ENCODE measurements at regions not wholly inside any gene's neighbourhood (a gene's known extent, or its start where the extent isn't known, plus 50 kb on each side); places are given as distances from the start of the nearest gene placed in this dataset.
"Not testable (repeated sequence)": the region's sequence is repeated elsewhere in the genome, so short reads cannot be mapped to it uniquely, and the experiment has no call there.

GRCh38 chr17:22383772-22384460, 691.6 kb downstream of the KCNJ18 start:
- H3K27ac ChIP-seq (ENCODE audit: insufficient read depth in 1 of 2, low read depth in 1 of 2, low read length in 2 of 2, poor library complexity in 1 of 2, severe bottlenecking in 2 of 2); POLR2A ChIA-PET; H3K9me3 ChIP-seq (ENCODE audit: control extremely low read depth in 1 of 5, control insufficient read depth in 4 of 5, insufficient read depth in 2 of 5, low read depth in 1 of 5, low read length in 4 of 5); H3K36me3 ChIP-seq (ENCODE audit: control insufficient read depth in 4 of 4, insufficient read depth in 4 of 4, low read length in 3 of 4); H3K4me3 ChIP-seq (ENCODE audit: control insufficient read depth in 1 of 7, extremely low read depth in 1 of 7, insufficient read depth in 4 of 7, low read depth in 2 of 7, low read length in 6 of 7); H3K27me3 ChIP-seq (replicated peaks in 2 of 5; ENCODE audit: control insufficient read depth in 4 of 5, insufficient read depth in 5 of 5, low read length in 4 of 5); DNase-seq; CTCF ChIA-PET; H3K4me1 ChIP-seq (ENCODE audit: control extremely low read depth in 1 of 4, control insufficient read depth in 4 of 4, insufficient read depth in 4 of 4, low read length in 3 of 4): not testable (repeated sequence)
- 84% methylated on average over 11 of the region's 60 CpGs for WGBS (ENCODE audit: insufficient coverage)

- POLR2A ChIA-PET; H3K36me3 ChIP-seq (ENCODE audit: control insufficient read depth in 4 of 4, insufficient read depth in 4 of 4, low read length in 3 of 4); H3K9me3 ChIP-seq (ENCODE audit: control extremely low read depth in 1 of 5, control insufficient read depth in 4 of 5, insufficient read depth in 2 of 5, low read depth in 1 of 5, low read length in 4 of 5); H3K27ac ChIP-seq (ENCODE audit: insufficient read depth in 1 of 2, low read depth in 1 of 2, low read length in 2 of 2, poor library complexity in 1 of 2, severe bottlenecking in 2 of 2); H3K4me3 ChIP-seq (ENCODE audit: control insufficient read depth in 1 of 7, extremely low read depth in 1 of 7, insufficient read depth in 4 of 7, low read depth in 2 of 7, low read length in 6 of 7); H3K4me1 ChIP-seq (ENCODE audit: control extremely low read depth in 1 of 4, control insufficient read depth in 4 of 4, insufficient read depth in 4 of 4, low read length in 3 of 4); CTCF ChIA-PET; H3K27me3 ChIP-seq (replicated peaks in 2 of 5; ENCODE audit: control insufficient read depth in 4 of 5, insufficient read depth in 5 of 5, low read length in 4 of 5); DNase-seq: not testable (repeated sequence)
- WGBS (ENCODE audit: insufficient coverage), result no CpG with 5 or more reads among the region's 19 CpGs
These were observed 692.1 kb downstream of the KCNJ18 start for GRCh38 chr17:22384461-22384800.

- DNase-seq; H3K27me3 ChIP-seq (replicated peaks in 2 of 5; ENCODE audit: control insufficient read depth in 4 of 5, insufficient read depth in 5 of 5, low read length in 4 of 5); H3K4me3 ChIP-seq (ENCODE audit: control insufficient read depth in 1 of 7, extremely low read depth in 1 of 7, insufficient read depth in 4 of 7, low read depth in 2 of 7, low read length in 6 of 7); POLR2A ChIA-PET; H3K27ac ChIP-seq (ENCODE audit: insufficient read depth in 1 of 2, low read depth in 1 of 2, low read length in 2 of 2, poor library complexity in 1 of 2, severe bottlenecking in 2 of 2); H3K36me3 ChIP-seq (ENCODE audit: control insufficient read depth in 4 of 4, insufficient read depth in 4 of 4, low read length in 3 of 4); H3K9me3 ChIP-seq (ENCODE audit: control extremely low read depth in 1 of 5, control insufficient read depth in 4 of 5, insufficient read depth in 2 of 5, low read depth in 1 of 5, low read length in 4 of 5); CTCF ChIA-PET; H3K4me1 ChIP-seq (ENCODE audit: control extremely low read depth in 1 of 4, control insufficient read depth in 4 of 4, insufficient read depth in 4 of 4, low read length in 3 of 4): not testable (repeated sequence)
- WGBS (ENCODE audit: insufficient coverage), result no CpG with 5 or more reads among the region's 19 CpGs
These were observed 706.1 kb downstream of the KCNJ18 start for GRCh38 chr17:22398446-22398845.

- H3K36me3 ChIP-seq (ENCODE audit: control insufficient read depth in 4 of 4, insufficient read depth in 4 of 4, low read length in 3 of 4); H3K27ac ChIP-seq (ENCODE audit: insufficient read depth in 1 of 2, low read depth in 1 of 2, low read length in 2 of 2, poor library complexity in 1 of 2, severe bottlenecking in 2 of 2); H3K27me3 ChIP-seq (replicated peaks in 2 of 5; ENCODE audit: control insufficient read depth in 4 of 5, insufficient read depth in 5 of 5, low read length in 4 of 5); H3K4me1 ChIP-seq (ENCODE audit: control extremely low read depth in 1 of 4, control insufficient read depth in 4 of 4, insufficient read depth in 4 of 4, low read length in 3 of 4); H3K9me3 ChIP-seq (ENCODE audit: control extremely low read depth in 1 of 5, control insufficient read depth in 4 of 5, insufficient read depth in 2 of 5, low read depth in 1 of 5, low read length in 4 of 5); POLR2A ChIA-PET; CTCF ChIA-PET; H3K4me3 ChIP-seq (ENCODE audit: control insufficient read depth in 1 of 7, extremely low read depth in 1 of 7, insufficient read depth in 4 of 7, low read depth in 2 of 7, low read length in 6 of 7); DNase-seq: not testable (repeated sequence)
- WGBS (ENCODE audit: insufficient coverage), result no CpG with 5 or more reads among the region's 40 CpGs
These were observed 706.7 kb downstream of the KCNJ18 start for GRCh38 chr17:22399037-22399436.

GRCh38 chr17:22405080-22405479, 712.8 kb downstream of the KCNJ18 start:
- H3K27ac ChIP-seq (ENCODE audit: insufficient read depth in 1 of 2, low read depth in 1 of 2, low read length in 2 of 2, poor library complexity in 1 of 2, severe bottlenecking in 2 of 2); H3K27me3 ChIP-seq (replicated peaks in 2 of 5; ENCODE audit: control insufficient read depth in 4 of 5, insufficient read depth in 5 of 5, low read length in 4 of 5); POLR2A ChIA-PET; H3K4me3 ChIP-seq (ENCODE audit: control insufficient read depth in 1 of 7, extremely low read depth in 1 of 7, insufficient read depth in 4 of 7, low read depth in 2 of 7, low read length in 6 of 7); CTCF ChIA-PET; H3K36me3 ChIP-seq (ENCODE audit: control insufficient read depth in 4 of 4, insufficient read depth in 4 of 4, low read length in 3 of 4); DNase-seq; H3K4me1 ChIP-seq (ENCODE audit: control extremely low read depth in 1 of 4, control insufficient read depth in 4 of 4, insufficient read depth in 4 of 4, low read length in 3 of 4): not testable (repeated sequence)
- 92% methylated on average over 7 of the region's 39 CpGs for WGBS (ENCODE audit: insufficient coverage)
- H3K9me3 ChIP-seq (ENCODE audit: control extremely low read depth in 1 of 5, control insufficient read depth in 4 of 5, insufficient read depth in 2 of 5, low read depth in 1 of 5, low read length in 4 of 5), result peaks cover 0 to 12% (median 9%) of the 10 kb centered on the region in 5 experiments

GRCh38 chr17:22409160-22409751, 716.9 kb downstream of the KCNJ18 start:
- Histone ChIP-seq H3K27ac (ENCODE audit: insufficient read depth in 1 of 2, low read depth in 1 of 2, low read length in 2 of 2, poor library complexity in 1 of 2, severe bottlenecking in 2 of 2) (no peak overlapping the region), H3K27me3 (replicated peaks in 2 of 5; ENCODE audit: control insufficient read depth in 4 of 5, insufficient read depth in 5 of 5, low read length in 4 of 5) (no peaks in the 10 kb centered on the region), H3K4me1 (ENCODE audit: control extremely low read depth in 1 of 4, control insufficient read depth in 4 of 4, insufficient read depth in 4 of 4, low read length in 3 of 4) (no peaks in the 10 kb centered on the region), H3K36me3 (ENCODE audit: control insufficient read depth in 4 of 4, insufficient read depth in 4 of 4, low read length in 3 of 4) (no peaks in the 10 kb centered on the region), H3K4me3 (ENCODE audit: control insufficient read depth in 1 of 7, extremely low read depth in 1 of 7, insufficient read depth in 4 of 7, low read depth in 2 of 7, low read length in 6 of 7) (peak overlapping the region in 1 of 7 experiments; percentile 28), H3K9me3 (ENCODE audit: control extremely low read depth in 1 of 5, control insufficient read depth in 4 of 5, insufficient read depth in 2 of 5, low read depth in 1 of 5, low read length in 4 of 5) (peaks cover 0 to 30% (median 21%) of the 10 kb centered on the region in 5 experiments)
- no peak for DNase-seq
- ChIA-PET CTCF (no interaction called here), POLR2A (no interaction called here)
- WGBS (ENCODE audit: insufficient coverage), result 88% methylated on average over 36 of the region's 52 CpGs

- Histone ChIP-seq H3K9me3 (ENCODE audit: control extremely low read depth in 1 of 5, control insufficient read depth in 4 of 5, insufficient read depth in 2 of 5, low read depth in 1 of 5, low read length in 4 of 5) (peaks cover 0 to 30% (median 21%) of the 10 kb centered on the region in 5 experiments), H3K27ac (ENCODE audit: insufficient read depth in 1 of 2, low read depth in 1 of 2, low read length in 2 of 2, poor library complexity in 1 of 2, severe bottlenecking in 2 of 2) (no peak overlapping the region), H3K27me3 (replicated peaks in 2 of 5; ENCODE audit: control insufficient read depth in 4 of 5, insufficient read depth in 5 of 5, low read length in 4 of 5) (no peaks in the 10 kb centered on the region), H3K4me1 (ENCODE audit: control extremely low read depth in 1 of 4, control insufficient read depth in 4 of 4, insufficient read depth in 4 of 4, low read length in 3 of 4) (no peaks in the 10 kb centered on the region), H3K4me3 (ENCODE audit: control insufficient read depth in 1 of 7, extremely low read depth in 1 of 7, insufficient read depth in 4 of 7, low read depth in 2 of 7, low read length in 6 of 7) (no peak overlapping the region), H3K36me3 (ENCODE audit: control insufficient read depth in 4 of 4, insufficient read depth in 4 of 4, low read length in 3 of 4) (no peaks in the 10 kb centered on the region)
- ChIA-PET CTCF (no interaction called here), POLR2A (no interaction called here)
- DNase-seq, result no peak
- 76% methylated on average over 13 of the region's 14 CpGs for WGBS (ENCODE audit: insufficient coverage)
These were observed 717.8 kb downstream of the KCNJ18 start for GRCh38 chr17:22410136-22410535.

Data from common myeloid progenitor, CD34-positive (primary cell).